Caco-2 (cell line): ENCODE measurements at regions not wholly inside any gene's neighbourhood (a gene's known extent, or its start where the extent isn't known, plus 50 kb on each side); places are given as distances from the start of the nearest gene placed in this dataset.

Experiments
- BruUV-seq: library from RNA; stranded (reverse); fragments of 400-500 nt; replicated peaks from 2 replicates; lab custom pipeline; 2021; lab: Mats Ljungman, UMichigan
- CTCF ChIA-PET: fragments of 300-600 bp; sonication (Branson Sonifier 250); formaldehyde crosslinking; loops from one replicate; lab custom pipeline; 2022; ENCODE audit warnings: antibody characterized with exemption; lab: Charles Lee
- POLR2A ChIA-PET: fragments of 300-600 bp; sonication (Branson Sonifier 250); formaldehyde crosslinking; loops from one replicate; lab custom pipeline; 2022; ENCODE audit warnings: antibody characterized with exemption; lab: Charles Lee
- DNase-seq, 2 experiments: peaks; one replicate each; pipeline versions ENCODE4 v3.0.0 to v3.0.0-alpha.2; 2020 to 2022
- H3K27me3 ChIP-seq: replicated peaks from 2 replicates; pipeline ENCODE4 v1.6.0; 2011; ENCODE audit warnings: low read length; ENCODE audit not compliant: control insufficient read depth, insufficient read depth
- H3K36me3 ChIP-seq: 2 replicates; pipeline ENCODE4 v1.5.1; 2011; ENCODE audit warnings: low read length; ENCODE audit not compliant: control insufficient read depth, insufficient read depth
- H3K4me1 ChIP-seq: fragments of 250-450 bp; sonication (Bioruptor Pico); 2 replicates; pipeline ENCODE4 v1.5.1; 2020; ENCODE audit warnings: mild to moderate bottlenecking
- H3K4me3 ChIP-seq: 2 replicates; pipeline ENCODE4 v1.5.1; 2011; ENCODE audit warnings: low read depth, mild to moderate bottlenecking, control low read depth, low read length
- H3K9me3 ChIP-seq: fragments of 250-450 bp; sonication (Bioruptor Pico); 2 replicates; pipeline ENCODE4 v1.5.1; 2020; ENCODE audit warnings: mild to moderate bottlenecking, moderate library complexity
- H3K27ac Mint-ChIP-seq: one replicate; pipeline ENCODE4 v1.8.0; 2022; ENCODE audit warnings: mixed read lengths; ENCODE audit not compliant: unreplicated experiment
- H3K27me3 Mint-ChIP-seq: one replicate; pipeline ENCODE4 v1.8.0; 2022; ENCODE audit warnings: mixed read lengths; ENCODE audit not compliant: insufficient read depth, unreplicated experiment
- H3K36me3 Mint-ChIP-seq: one replicate; pipeline ENCODE4 v1.8.0; 2022; ENCODE audit warnings: mild to moderate bottlenecking, mixed read lengths; ENCODE audit not compliant: insufficient read depth, unreplicated experiment
- H3K4me1 Mint-ChIP-seq: one replicate; pipeline ENCODE4 v1.8.0; 2022; ENCODE audit warnings: low read depth, mixed read lengths; ENCODE audit not compliant: unreplicated experiment
- H3K4me3 Mint-ChIP-seq: one replicate; pipeline ENCODE4 v1.8.0; 2022; ENCODE audit warnings: mild to moderate bottlenecking, moderate library complexity, mixed read lengths; ENCODE audit not compliant: unreplicated experiment
- H3K9me3 Mint-ChIP-seq: one replicate; pipeline ENCODE4 v1.8.0; 2022; ENCODE audit warnings: mixed read lengths; ENCODE audit not compliant: unreplicated experiment
- CTCF ChIP-seq, 2 experiments: fragments of 200-600 bp in 1 of 2; IDR thresholded peaks; 1 replicate in 1 of 2; 2 replicates in 1 of 2; pipeline versions ENCODE4 v1.5.1 to v1.8.0; 2011 to 2022; ENCODE audit warnings: antibody characterized with exemption in 1 of 2, control low read depth in 1 of 2, inconsistent platforms in 1 of 2, low read depth in 1 of 2, low read length in 1 of 2, mild to moderate bottlenecking in 1 of 2, moderate library complexity in 1 of 2; ENCODE audit not compliant: insufficient read depth in 1 of 2, severe bottlenecking in 1 of 2, unreplicated experiment in 1 of 2
- intact Hi-C: fragments of 100-400 bp; cut with micrococcal nuclease; formaldehyde crosslinking; loops from one replicate; pipeline ENCODE4 v1.10.0; 2022; ENCODE audit not compliant: unreplicated experiment

GRCh38 chr2:238791354-238791753, 56.5 kb upstream of the TWIST2 start:
- no peaks in the 10 kb centered on the region for H3K4me1 ChIP-seq
- Mint-ChIP-seq H3K4me3 (no peak overlapping the region), H3K27me3 (no peaks in the 10 kb centered on the region), H3K27ac (no peak overlapping the region), H3K36me3 (no peaks in the 10 kb centered on the region), H3K4me1 (no peaks in the 10 kb centered on the region), H3K9me3 (no peaks in the 10 kb centered on the region)
- H3K36me3 ChIP-seq, result no peaks in the 10 kb centered on the region
- no peak overlapping the region for H3K4me3 ChIP-seq
- intact Hi-C loops, result no loop called here
- POLR2A ChIA-PET, result no interaction called here
- H3K9me3 ChIP-seq, result no peaks in the 10 kb centered on the region
- no peak for DNase-seq
- no TSS peak for BruUV-seq
- CTCF ChIA-PET, result no interaction called here
- no peaks in the 10 kb centered on the region for H3K27me3 ChIP-seq
- TF ChIP-seq CTCF (IDR thresholded peaks at IDR 0.05; ENCODE audit: insufficient read depth in 1 of 2, low read depth in 1 of 2, low read length in 1 of 2, severe bottlenecking in 1 of 2, unreplicated experiment in 1 of 2), result no peak

- Mint-ChIP-seq H3K36me3 (no peaks in the 10 kb centered on the region), H3K4me3 (no peak overlapping the region), H3K27me3 (peaks cover 9% of the 10 kb centered on the region), H3K4me1 (no peaks in the 10 kb centered on the region), H3K27ac (no peak overlapping the region), H3K9me3 (no peaks in the 10 kb centered on the region)
- TF ChIP-seq CTCF (IDR thresholded peaks at IDR 0.05; ENCODE audit: insufficient read depth in 1 of 2, low read depth in 1 of 2, low read length in 1 of 2, severe bottlenecking in 1 of 2, unreplicated experiment in 1 of 2), result no peak
- Histone ChIP-seq H3K27me3 (no peaks in the 10 kb centered on the region), H3K4me1 (no peaks in the 10 kb centered on the region), H3K4me3 (no peak overlapping the region), H3K9me3 (no peaks in the 10 kb centered on the region), H3K36me3 (no peaks in the 10 kb centered on the region)
- DNase-seq, result no peak
- no TSS peak for BruUV-seq
- ChIA-PET CTCF (no interaction called here), POLR2A (no interaction called here)
- intact Hi-C loops, result no loop called here
Measured at GRCh38 chr2:238793306-238793705, 54.6 kb upstream of the TWIST2 start.

DNA sequence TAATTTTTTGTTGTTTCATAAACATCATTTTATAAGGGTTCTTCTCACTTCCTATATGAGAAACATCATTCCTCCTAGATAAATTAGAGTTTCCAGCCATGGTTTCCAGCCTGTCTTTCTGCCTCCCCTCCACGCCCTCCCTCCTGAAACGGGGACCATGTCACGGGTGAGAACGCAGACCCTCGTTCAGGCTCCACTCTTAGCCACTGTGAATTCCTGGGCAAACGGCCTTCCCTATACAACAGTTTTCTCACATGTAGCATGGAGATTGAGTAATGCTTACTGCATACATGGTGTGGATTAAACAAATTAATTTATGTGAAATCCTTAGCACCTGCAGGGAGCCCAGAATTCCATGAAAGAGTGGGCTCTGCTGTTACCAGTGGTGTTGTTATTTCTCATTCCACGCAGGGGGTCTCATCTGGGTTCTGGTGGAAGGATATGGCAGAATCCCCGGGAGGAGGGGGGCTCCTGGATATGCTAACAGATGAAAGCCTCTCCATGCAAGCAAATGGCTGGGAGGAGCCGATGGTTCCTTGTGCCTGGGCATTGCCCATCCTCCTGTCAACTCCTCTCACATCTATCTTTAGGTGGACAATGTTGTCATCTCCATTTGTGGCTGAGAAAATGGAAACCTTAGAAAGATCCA, 54.0 kb upstream of the TWIST2 start:
- Histone ChIP-seq H3K4me3 (no peak overlapping the region), H3K36me3 (no peaks in the 10 kb centered on the region), H3K9me3 (no peaks in the 10 kb centered on the region), H3K27me3 (no peaks in the 10 kb centered on the region), H3K4me1 (no peaks in the 10 kb centered on the region)
- no peaks in the 10 kb centered on the region for H3K4me1 Mint-ChIP-seq
- no peak for TF ChIP-seq CTCF (IDR thresholded peaks at IDR 0.05; ENCODE audit: insufficient read depth in 1 of 2, low read depth in 1 of 2, low read length in 1 of 2, severe bottlenecking in 1 of 2, unreplicated experiment in 1 of 2)
- H3K36me3 Mint-ChIP-seq, result no peaks in the 10 kb centered on the region
- no peak overlapping the region for H3K4me3 Mint-ChIP-seq
- no peaks in the 10 kb centered on the region for H3K9me3 Mint-ChIP-seq
- no TSS peak for BruUV-seq
- POLR2A ChIA-PET, result no interaction called here
- CTCF ChIA-PET, result no interaction called here
- no peak for DNase-seq
- H3K27me3 Mint-ChIP-seq, result peaks cover 12% of the 10 kb centered on the region
- intact Hi-C loops, result no loop called here
- H3K27ac Mint-ChIP-seq, result no peak overlapping the region
